ENCODE measurements at regions not wholly inside any gene's neighbourhood (a gene's known extent, or its start where the extent isn't known, plus 50 kb on each side); places are given as distances from the start of the nearest gene placed in this dataset.
"Not testable (repeated sequence)": the region's sequence is repeated elsewhere in the genome, so short reads cannot be mapped to it uniquely, and the experiment has no call there.

GRCh38 chr7:121530227-121531174 is 134.4 kb upstream of the FAM3C start:
- Histone ChIP-seq H3K27ac (ENCODE audit: low read length) (peak overlapping the region; percentile 9), H3K9me3 (replicated peaks; ENCODE audit: control insufficient read depth, low read depth, low read length) (no peaks in the 10 kb centered on the region), H3K36me3 (ENCODE audit: control insufficient read depth, insufficient read depth, low read length) (no peaks in the 10 kb centered on the region), H3K4me3 (ENCODE audit: low read length) (no peak overlapping the region), H3K27me3 (ENCODE audit: control insufficient read depth, insufficient read depth, low read length) (no peaks in the 10 kb centered on the region), H3K4me1 (ENCODE audit: control insufficient read depth, insufficient read depth, low read length) (peaks cover 3% of the 10 kb centered on the region)
- peak; percentile 72 for DNase-seq
- 33% methylated on average over 2 of the region's 4 CpGs for WGBS (ENCODE audit: insufficient coverage)

- no peak overlapping the region for H3K4me3 ChIP-seq (ENCODE audit: low read length)
- DNase-seq, result no peak
- H3K9me3 ChIP-seq (replicated peaks; ENCODE audit: control insufficient read depth, low read depth, low read length), result no peaks in the 10 kb centered on the region
- no peaks in the 10 kb centered on the region for H3K36me3 ChIP-seq (ENCODE audit: control insufficient read depth, insufficient read depth, low read length)
- H3K27me3 ChIP-seq (ENCODE audit: control insufficient read depth, insufficient read depth, low read length), result no peaks in the 10 kb centered on the region
- H3K27ac ChIP-seq (ENCODE audit: low read length), result no peak overlapping the region
- WGBS (ENCODE audit: insufficient coverage), result 100% methylated on average over 1 of the region's 3 CpGs
- H3K4me1 ChIP-seq (ENCODE audit: control insufficient read depth, insufficient read depth, low read length), result peaks cover 3% of the 10 kb centered on the region
Observed at GRCh38 chr7:121529003-121529402, 132.9 kb upstream of the FAM3C start.

- H3K4me3 ChIP-seq (ENCODE audit: low read length); H3K36me3 ChIP-seq (ENCODE audit: control insufficient read depth, insufficient read depth, low read length); H3K27ac ChIP-seq (ENCODE audit: low read length); DNase-seq; H3K4me1 ChIP-seq (ENCODE audit: control insufficient read depth, insufficient read depth, low read length); H3K9me3 ChIP-seq (replicated peaks; ENCODE audit: control insufficient read depth, low read depth, low read length); H3K27me3 ChIP-seq (ENCODE audit: control insufficient read depth, insufficient read depth, low read length): not testable (repeated sequence)
- no CpG with 5 or more reads among the region's 3 CpGs for WGBS (ENCODE audit: insufficient coverage)
Observed at GRCh38 chr7:121526210-121526609, 130.1 kb upstream of the FAM3C start.

GRCh38 chr7:121525155-121525819 is 129.2 kb upstream of the FAM3C start:
- H3K9me3 ChIP-seq (replicated peaks; ENCODE audit: control insufficient read depth, low read depth, low read length), result no peaks in the 10 kb centered on the region
- WGBS (ENCODE audit: insufficient coverage), result 49% methylated on average over 4 of the region's 4 CpGs
- peak overlapping the region; percentile 1 for H3K27ac ChIP-seq (ENCODE audit: low read length)
- H3K4me1 ChIP-seq (ENCODE audit: control insufficient read depth, insufficient read depth, low read length), result peaks cover 1% of the 10 kb centered on the region
- H3K27me3 ChIP-seq (ENCODE audit: control insufficient read depth, insufficient read depth, low read length), result no peaks in the 10 kb centered on the region
- DNase-seq, result peak; percentile 66
- H3K36me3 ChIP-seq (ENCODE audit: control insufficient read depth, insufficient read depth, low read length), result no peaks in the 10 kb centered on the region
- H3K4me3 ChIP-seq (ENCODE audit: low read length), result no peak overlapping the region

- WGBS (ENCODE audit: insufficient coverage), result 40% methylated on average over 1 of the region's 3 CpGs
- Histone ChIP-seq H3K27me3 (ENCODE audit: control insufficient read depth, insufficient read depth, low read length) (no peaks in the 10 kb centered on the region), H3K27ac (ENCODE audit: low read length) (no peak overlapping the region), H3K4me3 (ENCODE audit: low read length) (no peak overlapping the region), H3K36me3 (ENCODE audit: control insufficient read depth, insufficient read depth, low read length) (no peaks in the 10 kb centered on the region), H3K9me3 (replicated peaks; ENCODE audit: control insufficient read depth, low read depth, low read length) (no peaks in the 10 kb centered on the region), H3K4me1 (ENCODE audit: control insufficient read depth, insufficient read depth, low read length) (no peaks in the 10 kb centered on the region)
- no peak for DNase-seq
Observed at GRCh38 chr7:121521711-121522400, 125.7 kb upstream of the FAM3C start.

GRCh38 chr7:121520911-121521310 is 124.8 kb upstream of the FAM3C start:
- no peaks in the 10 kb centered on the region for H3K36me3 ChIP-seq (ENCODE audit: control insufficient read depth, insufficient read depth, low read length)
- WGBS (ENCODE audit: insufficient coverage), result no CpG with 5 or more reads among the region's 1 CpG
- no peak overlapping the region for H3K27ac ChIP-seq (ENCODE audit: low read length)
- H3K9me3 ChIP-seq (replicated peaks; ENCODE audit: control insufficient read depth, low read depth, low read length), result no peaks in the 10 kb centered on the region
- DNase-seq, result no peak
- H3K4me1 ChIP-seq (ENCODE audit: control insufficient read depth, insufficient read depth, low read length), result no peaks in the 10 kb centered on the region
- no peaks in the 10 kb centered on the region for H3K27me3 ChIP-seq (ENCODE audit: control insufficient read depth, insufficient read depth, low read length)
- H3K4me3 ChIP-seq (ENCODE audit: low read length), result no peak overlapping the region

GRCh38 chr7:121519548-121520521 is 123.7 kb upstream of the FAM3C start:
- Histone ChIP-seq H3K4me3 (ENCODE audit: low read length) (no peak overlapping the region), H3K36me3 (ENCODE audit: control insufficient read depth, insufficient read depth, low read length) (no peaks in the 10 kb centered on the region), H3K9me3 (replicated peaks; ENCODE audit: control insufficient read depth, low read depth, low read length) (no peaks in the 10 kb centered on the region), H3K27ac (ENCODE audit: low read length) (no peak overlapping the region), H3K4me1 (ENCODE audit: control insufficient read depth, insufficient read depth, low read length) (no peaks in the 10 kb centered on the region), H3K27me3 (ENCODE audit: control insufficient read depth, insufficient read depth, low read length) (no peaks in the 10 kb centered on the region)
- 73% methylated on average over 5 of the region's 10 CpGs for WGBS (ENCODE audit: insufficient coverage)
- peak; percentile 53 for DNase-seq

GRCh38 chr7:121517591-121517990 is 121.5 kb upstream of the FAM3C start:
- no peak for DNase-seq
- no peak overlapping the region for H3K27ac ChIP-seq (ENCODE audit: low read length)
- H3K36me3 ChIP-seq (ENCODE audit: control insufficient read depth, insufficient read depth, low read length), result no peaks in the 10 kb centered on the region
- H3K4me1 ChIP-seq (ENCODE audit: control insufficient read depth, insufficient read depth, low read length), result no peaks in the 10 kb centered on the region
- H3K9me3 ChIP-seq (replicated peaks; ENCODE audit: control insufficient read depth, low read depth, low read length), result no peaks in the 10 kb centered on the region
- H3K27me3 ChIP-seq (ENCODE audit: control insufficient read depth, insufficient read depth, low read length), result no peaks in the 10 kb centered on the region
- 50% methylated on average over 1 of the region's 2 CpGs for WGBS (ENCODE audit: insufficient coverage)
- no peak overlapping the region for H3K4me3 ChIP-seq (ENCODE audit: low read length)

- Histone ChIP-seq H3K4me3 (ENCODE audit: low read length) (no peak overlapping the region), H3K36me3 (ENCODE audit: control insufficient read depth, insufficient read depth, low read length) (no peaks in the 10 kb centered on the region), H3K27ac (ENCODE audit: low read length) (no peak overlapping the region), H3K27me3 (ENCODE audit: control insufficient read depth, insufficient read depth, low read length) (no peaks in the 10 kb centered on the region), H3K4me1 (ENCODE audit: control insufficient read depth, insufficient read depth, low read length) (no peaks in the 10 kb centered on the region), H3K9me3 (replicated peaks; ENCODE audit: control insufficient read depth, low read depth, low read length) (no peaks in the 10 kb centered on the region)
- DNase-seq, result no peak
- whole genome bisulfite sequencing (ENCODE audit: insufficient coverage), result 100% methylated on average over 1 of the region's 1 CpG
Observed at GRCh38 chr7:121516821-121517220, 120.7 kb upstream of the FAM3C start.

All from muscle of leg (tissue), 3 donors.